H9 (cell line): ENCODE measurements at regions not wholly inside any gene's neighbourhood (a gene's known extent, or its start where the extent isn't known, plus 50 kb on each side); places are given as distances from the start of the nearest gene placed in this dataset.

Source experiments
- DNase-seq: peaks from one replicate; pipeline ENCODE4 v3.0.0-alpha.2; 2017
- H2AFZ ChIP-seq: one replicate; pipeline ENCODE4 v1.6.1; 2013; ENCODE audit warnings: mild to moderate bottlenecking, low read length, control low read depth, moderate library complexity
- H2AK5ac ChIP-seq: 2 replicates; pipeline ENCODE4 v1.6.1; 2013; ENCODE audit warnings: low read length, control low read depth, mixed read lengths; ENCODE audit not compliant: insufficient read length
- H2BK120ac ChIP-seq: one replicate; pipeline ENCODE4 v1.6.1; 2013; ENCODE audit warnings: low read depth, mild to moderate bottlenecking, low read length, control low read depth, inconsistent platforms; ENCODE audit not compliant: poor library complexity, severe bottlenecking
- H2BK12ac ChIP-seq: 2 replicates; pipeline ENCODE4 v1.6.1; 2013; ENCODE audit warnings: low read length, control low read depth, mixed read lengths, low read depth; ENCODE audit not compliant: insufficient read length
- H2BK15ac ChIP-seq: 2 replicates; pipeline ENCODE4 v1.6.1; 2013; ENCODE audit warnings: low read depth, low read length, control low read depth
- H2BK20ac ChIP-seq: one replicate; pipeline ENCODE4 v1.6.1; 2013; ENCODE audit warnings: low read depth, mild to moderate bottlenecking, low read length, control low read depth, inconsistent platforms; ENCODE audit not compliant: poor library complexity, severe bottlenecking
- H2BK5ac ChIP-seq: 2 replicates; pipeline ENCODE4 v1.6.1; 2013; ENCODE audit warnings: low read length, control low read depth, mixed read lengths; ENCODE audit not compliant: insufficient read length
- H3K14ac ChIP-seq: 2 replicates; pipeline ENCODE4 v1.6.1; 2013; ENCODE audit warnings: low read length, control low read depth; ENCODE audit not compliant: insufficient read depth
- H3K18ac ChIP-seq: 2 replicates; pipeline ENCODE4 v1.6.1; 2013; ENCODE audit warnings: low read depth, mild to moderate bottlenecking, mixed read lengths, low read length, control low read depth; ENCODE audit not compliant: insufficient read length
- H3K23ac ChIP-seq: 2 replicates; pipeline ENCODE4 v1.6.1; 2013; ENCODE audit warnings: low read length, control low read depth, mixed read lengths, low read depth; ENCODE audit not compliant: insufficient read length
- H3K23me2 ChIP-seq: 2 replicates; pipeline ENCODE4 v1.6.1; 2013; ENCODE audit warnings: low read depth, mild to moderate bottlenecking, mixed read lengths, low read length, control low read depth; ENCODE audit not compliant: insufficient read length, poor library complexity, severe bottlenecking
- H3K27ac ChIP-seq: 2 replicates; pipeline ENCODE4 v1.5.1; 2013; ENCODE audit warnings: low read length, control low read depth, mixed read lengths, low read depth; ENCODE audit not compliant: insufficient read length
- H3K27me3 ChIP-seq: 2 replicates; pipeline ENCODE4 v1.6.1; 2013; ENCODE audit warnings: low read length, control low read depth, inconsistent platforms; ENCODE audit not compliant: insufficient read depth
- H3K4ac ChIP-seq: 2 replicates; pipeline ENCODE4 v1.6.1; 2013; ENCODE audit warnings: low read depth, mild to moderate bottlenecking, control low read depth, inconsistent platforms, low read length, moderate library complexity
- H3K4me1 ChIP-seq: 2 replicates; pipeline ENCODE4 v1.6.1; 2013; ENCODE audit warnings: low read length, control low read depth, inconsistent platforms; ENCODE audit not compliant: insufficient read depth
- H3K4me2 ChIP-seq: 2 replicates; pipeline ENCODE4 v1.6.1; 2013; ENCODE audit warnings: low read length, control low read depth, mixed read lengths; ENCODE audit not compliant: insufficient read length, insufficient read depth
- H3K56ac ChIP-seq: 2 replicates; pipeline ENCODE4 v1.6.1; 2013; ENCODE audit warnings: low read depth, mild to moderate bottlenecking, mixed read lengths, low read length, control low read depth; ENCODE audit not compliant: insufficient read length
- H3K79me1 ChIP-seq: 2 replicates; pipeline ENCODE4 v1.6.1; 2013; ENCODE audit warnings: low read depth, mild to moderate bottlenecking, moderate library complexity, low read length, control low read depth, inconsistent platforms; ENCODE audit not compliant: insufficient read depth, poor library complexity, severe bottlenecking
- H3K79me2 ChIP-seq: 2 replicates; pipeline ENCODE4 v1.6.1; 2013; ENCODE audit warnings: low read length, control low read depth, inconsistent platforms; ENCODE audit not compliant: insufficient read depth
- H3K9ac ChIP-seq: 2 replicates; pipeline ENCODE4 v1.6.1; 2013; ENCODE audit warnings: low read length, control low read depth, mixed read lengths; ENCODE audit not compliant: insufficient read length; ENCODE audit errors: extremely low read depth
- H3K9me3 ChIP-seq: one replicate; pipeline ENCODE4 v1.6.1; 2013; ENCODE audit warnings: low read depth, low read length, inconsistent platforms; ENCODE audit not compliant: control insufficient read depth
- H3T11ph ChIP-seq: one replicate; pipeline ENCODE4 v1.6.1; 2013; ENCODE audit warnings: mild to moderate bottlenecking, low read length, control low read depth, inconsistent platforms
- H4K20me1 ChIP-seq: one replicate; pipeline ENCODE4 v1.6.1; 2013; ENCODE audit not compliant: control insufficient read depth, insufficient read length, insufficient read depth
- H4K5ac ChIP-seq: 2 replicates; pipeline ENCODE4 v1.6.1; 2013; ENCODE audit warnings: low read depth, mild to moderate bottlenecking, mixed read lengths, low read length, control low read depth; ENCODE audit not compliant: insufficient read length
- H4K8ac ChIP-seq: replicated peaks from 2 replicates; pipeline ENCODE4 v1.6.1; 2013; ENCODE audit warnings: low read length, control low read depth, mixed read lengths, low read depth; ENCODE audit not compliant: insufficient read length
- H4K91ac ChIP-seq: 2 replicates; pipeline ENCODE4 v1.6.1; 2013; ENCODE audit warnings: low read depth, mild to moderate bottlenecking, moderate library complexity, mixed read lengths, low read length, control low read depth; ENCODE audit not compliant: insufficient read length
- H3K27ac Mint-ChIP-seq, 3 experiments: 2 replicates in 2 of 3; 3 replicates in 1 of 3; pipeline ENCODE4 v1.8.0; 2020 to 2021; ENCODE audit warnings: mixed read lengths in 3 of 3, mild to moderate bottlenecking in 1 of 3, moderate library complexity in 1 of 3
- H3K27me3 Mint-ChIP-seq: 2 replicates; pipeline ENCODE4 v1.8.0; 2021; ENCODE audit warnings: low read depth, mild to moderate bottlenecking, moderate library complexity, mixed read lengths
- H3K36me3 Mint-ChIP-seq, 3 experiments: 2 replicates in 2 of 3; 3 replicates in 1 of 3; pipeline ENCODE4 v1.8.0; 2020 to 2021; ENCODE audit warnings: low read depth in 3 of 3, mixed read lengths in 3 of 3; ENCODE audit not compliant: insufficient read depth in 1 of 3
- H3K4me1 Mint-ChIP-seq, 2 experiments: 2 replicates each; pipeline ENCODE4 v1.8.0; 2020; ENCODE audit warnings: mixed read lengths in 2 of 2
- H3K4me3 Mint-ChIP-seq, 2 experiments: 2 replicates in 1 of 2; 3 replicates in 1 of 2; pipeline ENCODE4 v1.8.0; 2020 to 2021; ENCODE audit warnings: mild to moderate bottlenecking in 2 of 2, mixed read lengths in 2 of 2, moderate library complexity in 1 of 2
- H3K9me3 Mint-ChIP-seq, 2 experiments: 2 replicates in 1 of 2; 3 replicates in 1 of 2; pipeline ENCODE4 v1.8.0; 2020; ENCODE audit warnings: mild to moderate bottlenecking in 2 of 2, mixed read lengths in 2 of 2, moderate library complexity in 1 of 2
- CTCF ChIP-seq: fragments of 200-600 bp; sonication (generic); conservative IDR thresholded peaks from 3 replicates; pipeline ENCODE4 v1.8.0; 2021; ENCODE audit warnings: antibody characterized with exemption, mild to moderate bottlenecking
- WGBS: extraction: QIAGEN DNeasy Blood & Tissue Kit; methylation state at CpG from one replicate; pipeline ENCODE4 v1.1.7; 2013; ENCODE audit warnings: missing lambda C conversion rate, low lambda C conversion rate, mixed read lengths; ENCODE audit not compliant: insufficient read length; ENCODE audit errors: extremely low coverage; 5-methylcytosine and 5-hydroxymethylcytosine counted together

GRCh38 chr2:47636176-47636575 lies 65.4 kb upstream of the KCNK12 start:
- Histone ChIP-seq H3K9ac (no peak overlapping the region), H4K8ac (no peak overlapping the region), H4K91ac (no peak overlapping the region), H3K79me1 (no peaks in the 10 kb centered on the region), H3K56ac (no peak overlapping the region), H4K20me1 (no peaks in the 10 kb centered on the region), H2BK120ac (no peak overlapping the region), H3K18ac (no peak overlapping the region), H3K23ac (no peak overlapping the region), H3K9me3 (no peaks in the 10 kb centered on the region), H2BK5ac (no peak overlapping the region), H2BK15ac (no peak overlapping the region), H2AFZ (no peak overlapping the region), H3K27ac (no peak overlapping the region), H3K4ac (no peak overlapping the region), H3K14ac (no peak overlapping the region), H3K4me1 (peaks cover 11% of the 10 kb centered on the region; the same call in 1 of the 2 replicates), H2AK5ac (no peak overlapping the region), H3K27me3 (no peaks in the 10 kb centered on the region), H3K23me2 (no peaks in the 10 kb centered on the region), H3K4me2 (peak overlapping the region; percentile 47), H2BK20ac (no peak overlapping the region), H2BK12ac (no peak overlapping the region), H4K5ac (no peak overlapping the region), H3K79me2 (no peaks in the 10 kb centered on the region), H3T11ph (no peak overlapping the region)
- Mint-ChIP-seq H3K36me3 (peaks cover 3 to 8% (median 6%) of the 10 kb centered on the region in 3 experiments; a peak in 5 of 7 replicates), H3K27ac (peak overlapping the region; percentile 36 to 52 (median 37); a peak in 4 of 7 replicates), H3K4me3 (no peak overlapping the region; a peak in 2 of 5 replicates), H3K27me3 (no peaks in the 10 kb centered on the region), H3K4me1 (peaks cover 41 to 54% of the 10 kb centered on the region in 2 experiments), H3K9me3 (peaks cover 6 to 7% of the 10 kb centered on the region in 2 experiments; a peak in 4 of 5 replicates)
- WGBS: no CpG with 5 or more reads among the region's 4 CpGs
- DNase-seq: no peak
- no peak for TF ChIP-seq CTCF
